HG03469 (cell line): ENCODE measurements at regions not wholly inside any gene's neighbourhood (a gene's known extent, or its start where the extent isn't known, plus 50 kb on each side); places are given as distances from the start of the nearest gene placed in this dataset.
"Not testable (repeated sequence)": the region's sequence is repeated elsewhere in the genome, so short reads cannot be mapped to it uniquely, and the experiment has no call there.

Experiments
- ATAC-seq: cut with Tn5 transposase; IDR thresholded peaks from one replicate; pipeline ENCODE4 v1.9.1; 2021; ENCODE audit warnings: mild to moderate bottlenecking, moderate library complexity, moderate number of reproducible peaks; ENCODE audit not compliant: unreplicated experiment

DNA sequence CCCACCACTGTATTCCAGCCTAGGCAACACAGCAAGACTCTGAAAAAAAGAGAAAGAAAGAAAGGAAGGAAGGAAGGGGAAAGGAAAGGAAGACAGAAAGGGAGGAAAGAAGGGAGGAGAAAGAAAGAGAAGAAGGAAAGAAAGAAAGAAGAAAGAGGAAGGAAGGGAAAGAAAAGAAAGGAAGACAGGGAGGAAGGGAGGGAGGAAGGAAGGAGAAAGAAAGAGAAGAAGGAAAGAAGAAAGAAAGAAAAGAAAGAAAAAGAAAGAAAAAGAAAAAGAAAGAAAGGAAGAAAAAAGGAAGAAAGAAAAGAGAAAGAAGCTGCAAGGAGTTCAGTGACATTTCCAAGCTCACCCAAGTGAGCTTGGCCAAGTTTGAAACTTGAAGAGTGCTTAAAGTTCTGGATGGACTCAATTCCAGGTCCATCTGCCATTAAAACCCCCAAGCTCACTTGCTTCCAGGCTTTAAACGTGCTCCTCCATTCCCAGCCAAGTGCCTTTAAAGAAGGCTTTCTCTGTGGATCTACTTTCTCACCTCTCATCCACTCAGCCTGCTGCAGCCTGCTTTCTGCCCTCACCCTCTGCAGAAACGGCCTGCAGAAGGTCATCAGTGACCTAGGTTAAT, 101.5 kb downstream of the VCPKMT start:
- no peak for ATAC-seq

DNA sequence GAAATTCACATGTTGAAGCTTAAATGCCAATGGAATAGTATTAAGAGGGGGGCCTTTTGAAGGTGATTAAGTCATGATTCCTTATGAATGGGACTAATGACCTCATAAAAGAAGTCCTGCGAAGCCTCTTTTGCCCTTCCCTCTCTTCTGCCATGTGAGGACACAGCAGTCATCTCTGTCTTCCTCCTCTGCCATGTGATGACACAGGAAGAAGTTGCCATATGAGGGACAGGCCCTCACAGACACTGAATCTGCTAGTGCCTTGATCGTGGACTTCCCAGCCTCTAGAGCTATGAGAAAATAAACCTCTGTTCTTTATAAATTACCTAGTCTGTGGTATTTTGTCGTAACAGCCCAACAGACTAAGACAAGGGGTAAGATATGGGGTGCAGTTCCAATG, 100.7 kb downstream of the VCPKMT start:
- ATAC-seq, result no peak

DNA sequence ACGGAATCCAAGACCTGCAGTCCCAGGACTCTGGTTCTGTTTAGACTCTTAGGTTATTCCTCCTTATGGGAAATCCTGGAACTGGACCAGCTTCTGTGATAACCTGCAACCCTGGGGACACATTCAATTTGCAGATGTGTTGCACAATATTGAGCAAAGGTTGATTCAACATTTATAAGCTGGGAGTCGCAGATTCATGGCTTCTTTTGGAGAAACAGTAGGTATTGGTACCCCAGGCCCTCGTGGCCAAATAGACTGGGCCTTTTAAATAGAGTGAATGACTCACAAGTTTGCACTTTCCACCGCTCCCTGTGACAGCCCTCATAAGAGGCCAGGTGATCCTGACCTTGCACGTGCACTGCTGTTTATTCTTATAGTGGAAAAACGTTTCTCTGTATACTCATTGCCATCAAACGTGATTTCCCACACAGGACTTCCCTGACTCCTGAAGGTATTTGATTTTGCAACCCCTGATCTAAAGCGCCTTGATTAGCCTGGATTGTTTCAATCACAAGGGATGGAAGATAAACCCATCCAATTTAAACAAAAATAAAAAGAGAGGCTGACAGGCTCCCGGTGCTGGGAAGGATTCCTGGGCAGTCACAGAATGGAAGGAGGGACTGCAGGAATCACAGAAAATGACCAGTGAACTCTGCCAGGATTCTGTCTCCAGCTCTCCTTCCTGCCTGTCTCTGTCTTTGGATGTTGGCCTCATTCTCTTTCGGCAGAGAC, 98.0 kb downstream of the VCPKMT start:
- no peak for ATAC-seq

DNA sequence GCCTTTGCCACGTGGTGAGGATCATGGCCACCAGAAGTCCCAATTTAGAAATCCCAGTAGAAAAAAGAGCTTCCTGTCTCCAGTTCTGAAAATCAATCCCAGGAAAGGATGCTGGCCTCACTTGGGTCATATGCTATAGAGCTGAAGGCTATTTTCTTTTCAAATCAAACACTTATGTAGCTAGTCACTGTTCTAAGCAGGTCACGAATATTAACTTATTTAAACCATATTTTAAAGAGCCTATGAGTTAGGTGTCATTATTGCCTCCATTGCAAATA, 97.5 kb downstream of the VCPKMT start:
- no peak for ATAC-seq

DNA sequence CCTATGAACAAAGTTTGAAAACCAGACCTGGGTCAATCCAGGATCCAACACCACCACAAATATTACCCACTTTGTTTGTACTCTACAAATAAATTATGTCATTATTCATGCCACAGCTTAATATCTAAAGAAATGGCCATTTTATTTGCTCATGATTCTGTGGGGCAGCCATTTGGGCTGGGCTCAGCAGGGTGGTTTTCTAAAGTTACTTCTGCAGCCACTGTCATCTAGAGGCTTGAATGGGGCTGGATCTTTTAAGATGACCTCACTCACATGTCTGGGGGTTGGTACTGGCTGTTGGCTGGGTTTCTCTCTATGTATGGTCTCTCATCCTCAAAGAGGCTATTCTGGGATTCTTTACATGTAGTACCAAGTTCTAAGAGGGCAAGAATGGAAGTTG, 96.2 kb downstream of the VCPKMT start:
- ATAC-seq, result no peak

DNA sequence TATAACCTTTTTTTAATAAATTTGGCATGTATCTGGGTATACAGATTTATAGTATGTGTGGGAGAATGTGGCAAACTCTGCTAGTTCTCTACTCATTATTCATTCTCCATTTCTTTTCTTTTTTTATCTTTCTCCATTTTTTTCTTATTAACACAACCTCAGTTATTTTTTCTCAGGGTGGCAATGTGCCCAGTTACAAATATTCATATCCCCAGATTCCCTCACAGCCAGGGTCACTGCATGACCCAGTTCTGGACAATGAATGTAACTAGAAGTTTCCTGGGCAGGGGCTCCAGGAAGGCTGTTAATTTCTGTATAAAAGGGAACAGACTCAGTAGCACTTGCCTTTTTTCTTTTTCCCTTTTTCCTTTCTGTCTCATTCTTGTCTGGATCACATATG, 95.6 kb downstream of the VCPKMT start:
- no peak for ATAC-seq

DNA sequence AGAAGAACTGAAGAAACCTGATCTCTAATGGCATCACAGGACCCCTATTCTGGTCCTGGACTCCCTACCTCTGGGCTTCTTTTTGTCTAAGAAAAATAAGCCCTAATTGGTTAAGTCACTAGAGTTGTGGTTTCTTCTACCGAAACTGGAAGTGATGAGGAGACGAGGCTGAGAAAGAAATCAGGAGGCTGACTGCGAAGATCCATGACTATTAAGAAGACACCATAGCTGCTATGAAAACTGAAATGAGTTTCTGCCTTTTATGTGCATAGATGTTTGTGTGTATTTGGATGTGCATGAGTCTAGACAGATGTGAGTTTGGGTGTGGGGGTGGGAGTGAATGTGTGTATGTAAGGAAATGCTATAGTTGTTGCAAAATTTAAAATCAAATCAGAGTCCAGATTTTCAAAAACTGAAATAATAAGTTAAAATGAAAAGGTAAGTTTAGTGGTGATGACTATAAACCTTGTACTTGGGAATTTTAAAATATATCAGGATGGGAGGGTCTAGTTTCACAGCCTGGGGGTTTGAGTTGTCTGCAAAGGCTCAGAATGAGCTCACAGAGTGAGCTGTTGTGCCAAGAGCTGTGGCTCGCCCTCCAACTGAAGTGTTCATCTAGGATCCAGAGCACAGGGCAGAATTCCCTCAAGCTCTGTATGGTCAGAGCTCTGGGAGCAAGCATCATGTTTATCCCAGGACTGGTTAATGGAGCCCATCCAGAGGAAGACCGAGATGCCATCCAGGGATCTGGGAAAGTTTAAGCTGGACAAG, 94.9 kb downstream of the VCPKMT start:
- no peak for ATAC-seq

DNA sequence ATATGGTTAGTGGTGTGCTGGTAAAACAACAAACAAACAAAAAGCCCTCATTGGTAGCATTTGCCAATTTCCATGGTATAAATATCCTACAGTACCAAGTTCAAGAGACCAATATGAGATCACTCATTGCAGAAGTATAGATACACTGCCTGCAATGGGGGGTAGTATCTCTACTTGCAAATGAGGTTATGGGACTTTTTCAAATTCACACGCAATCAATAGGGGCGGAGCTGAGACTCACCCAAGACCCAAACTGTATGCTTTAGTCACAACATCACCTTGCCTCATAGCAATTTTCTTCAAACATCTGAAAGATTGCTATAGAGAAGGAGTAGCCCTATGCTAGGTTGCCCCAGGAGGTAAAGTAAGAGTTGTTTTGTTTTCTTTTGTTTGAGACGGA, 93.7 kb downstream of the VCPKMT start:
- ATAC-seq, result no peak

DNA sequence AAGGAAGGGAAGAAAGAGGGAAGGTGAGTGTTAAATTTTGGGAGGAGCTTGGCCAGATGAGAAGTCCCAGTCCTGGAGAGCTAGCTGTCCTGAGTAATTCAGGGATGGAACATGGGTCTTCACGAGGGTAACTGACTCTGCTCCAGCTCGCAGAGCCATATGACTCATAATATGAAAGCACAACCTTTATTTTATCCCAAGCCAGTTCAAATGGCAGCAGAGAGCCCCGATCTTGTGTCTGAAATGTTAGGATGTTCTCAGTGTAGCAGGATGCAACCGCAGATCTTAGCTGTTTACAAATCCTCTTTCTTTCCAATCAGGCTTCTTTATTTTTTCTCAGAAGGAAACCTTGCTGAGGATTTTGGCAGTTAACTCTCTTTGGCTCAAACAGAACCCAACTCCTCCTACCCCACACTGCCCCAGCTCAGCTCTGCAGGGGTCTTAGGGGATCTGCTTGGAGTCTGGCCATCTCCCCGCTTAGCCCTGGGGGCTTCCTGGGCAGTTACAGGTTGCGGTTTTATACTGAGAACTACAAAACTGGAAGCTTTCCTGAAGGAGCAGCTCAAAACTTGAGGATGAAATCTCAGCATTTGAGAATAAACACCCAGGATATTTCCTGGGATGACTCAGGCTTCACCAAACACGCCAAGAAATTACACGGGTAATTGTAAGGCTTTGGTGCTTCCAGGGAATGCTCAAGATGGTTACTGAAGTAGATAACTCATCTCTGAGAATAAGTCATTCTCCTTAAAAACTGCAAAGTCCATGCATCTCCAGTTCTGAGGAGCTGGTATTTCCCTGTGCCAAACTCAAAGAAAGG, 92.5 kb downstream of the VCPKMT start:
- ATAC-seq, result no peak

DNA sequence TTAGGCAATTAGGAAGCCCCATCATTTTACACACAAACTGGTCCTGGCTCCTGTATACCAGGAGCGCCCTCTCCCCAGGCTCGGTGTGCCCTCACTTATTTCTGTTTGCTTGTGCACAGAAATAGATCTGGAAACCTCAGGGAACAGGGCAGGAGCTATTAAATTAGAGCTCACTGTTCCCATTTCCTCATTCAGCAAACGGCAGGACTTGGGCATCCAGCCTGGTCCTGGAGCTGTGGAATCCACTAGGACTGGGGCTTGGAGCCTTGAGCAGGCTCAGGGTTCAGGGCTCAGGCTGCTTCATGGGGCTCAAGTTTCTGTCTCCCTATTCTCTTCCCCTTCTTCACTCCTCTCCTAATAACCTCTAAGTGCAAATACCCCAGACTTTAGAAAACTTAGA, 91.3 kb downstream of the VCPKMT start:
- no peak for ATAC-seq

DNA sequence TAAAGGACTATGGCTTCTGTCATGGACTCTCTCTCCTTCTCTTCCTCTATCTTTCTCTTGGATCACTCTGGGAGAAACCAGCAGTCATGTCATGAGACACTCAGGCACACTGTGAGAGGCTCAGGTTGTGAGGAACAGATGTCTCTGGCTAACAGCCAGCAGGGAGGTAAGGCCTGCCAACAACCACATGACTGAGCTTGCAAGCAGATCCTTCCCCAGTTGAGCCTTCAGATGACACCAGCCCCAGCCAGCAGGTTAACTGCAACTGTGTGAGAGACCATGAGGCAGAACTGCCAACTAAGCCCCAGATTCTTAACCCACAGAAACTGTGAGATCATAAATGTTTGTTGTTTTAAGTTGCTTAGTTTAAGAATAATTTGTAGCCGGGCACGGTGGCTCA, 90.6 kb downstream of the VCPKMT start:
- ATAC-seq, result no peak

DNA sequence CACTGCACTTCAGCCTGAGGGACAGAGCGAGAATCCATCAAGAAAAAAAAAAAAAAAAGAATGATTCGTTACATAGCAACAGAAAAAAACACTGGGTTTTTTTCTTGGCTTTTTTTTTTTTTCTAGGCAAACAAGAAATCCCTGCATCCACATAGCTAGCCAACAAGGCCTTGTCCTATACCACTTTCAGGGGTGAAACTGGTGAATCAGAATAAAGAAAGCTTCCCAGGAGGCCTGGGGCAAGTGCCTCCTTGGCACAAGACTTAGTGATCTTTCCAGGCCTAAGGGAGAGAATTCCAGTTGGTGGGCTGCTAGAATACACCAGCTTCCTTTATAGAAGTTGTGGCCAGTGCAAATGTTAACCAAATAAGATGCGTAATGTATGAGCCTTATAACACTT, 90.0 kb downstream of the VCPKMT start:
- ATAC-seq, result no peak

DNA sequence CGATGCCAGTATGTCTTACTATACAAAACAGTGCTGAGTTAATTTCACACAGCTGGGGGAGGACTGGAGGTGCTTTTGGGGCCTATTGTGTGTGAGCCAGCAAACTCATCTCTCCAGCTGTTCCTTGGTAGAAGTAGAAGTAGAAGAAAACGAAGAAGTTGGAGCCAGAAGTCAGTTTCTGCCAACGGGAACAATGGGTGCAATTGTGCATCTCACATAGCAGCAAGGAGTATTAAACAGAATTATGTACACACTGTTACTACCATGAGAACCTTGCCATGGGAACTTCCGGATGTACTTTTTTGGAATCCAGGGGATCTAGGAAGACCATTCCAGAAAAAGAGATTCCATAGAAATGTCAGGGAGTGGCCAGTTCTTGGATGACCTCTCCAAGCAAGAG, 88.6 kb downstream of the VCPKMT start:
- ATAC-seq, result no peak

DNA sequence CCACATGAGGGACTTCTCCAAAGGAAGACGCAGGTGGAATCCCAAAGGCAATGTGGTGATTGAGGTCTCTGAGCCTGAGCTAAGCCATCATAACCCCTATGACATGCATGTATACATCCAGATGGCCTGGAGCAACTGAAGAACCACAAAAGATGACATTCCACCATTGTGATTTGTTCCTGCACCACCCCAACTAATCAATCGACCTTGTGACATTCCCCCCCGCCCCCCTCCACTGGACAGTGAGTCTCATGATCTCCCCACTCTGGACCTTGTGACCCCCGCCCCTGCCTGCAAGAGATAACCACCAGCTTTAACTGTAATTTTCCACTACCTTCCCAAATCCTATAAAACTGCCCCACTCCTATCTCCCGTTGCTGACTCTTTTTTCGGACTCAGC, 87.9 kb downstream of the VCPKMT start:
- no peak for ATAC-seq

DNA sequence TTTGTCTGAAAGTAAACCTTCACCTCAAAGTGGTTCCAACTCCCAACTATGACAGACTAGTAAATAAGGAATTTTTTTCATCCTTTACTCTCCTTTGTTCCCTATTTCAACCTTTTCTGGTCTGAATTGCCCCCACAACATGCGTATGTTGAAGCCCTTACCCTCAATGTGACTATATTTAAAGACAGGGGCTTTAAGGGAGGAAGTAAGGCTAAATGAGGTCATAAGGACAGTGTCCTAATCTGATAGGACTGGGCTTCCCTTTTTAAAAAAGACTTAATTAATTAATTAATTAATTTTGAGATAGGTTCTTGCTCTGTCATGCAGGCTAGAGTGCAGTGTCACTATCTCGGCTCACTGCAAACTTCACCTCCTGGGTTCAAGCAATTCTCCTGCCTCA, 86.3 kb downstream of the VCPKMT start:
- no peak for ATAC-seq

DNA sequence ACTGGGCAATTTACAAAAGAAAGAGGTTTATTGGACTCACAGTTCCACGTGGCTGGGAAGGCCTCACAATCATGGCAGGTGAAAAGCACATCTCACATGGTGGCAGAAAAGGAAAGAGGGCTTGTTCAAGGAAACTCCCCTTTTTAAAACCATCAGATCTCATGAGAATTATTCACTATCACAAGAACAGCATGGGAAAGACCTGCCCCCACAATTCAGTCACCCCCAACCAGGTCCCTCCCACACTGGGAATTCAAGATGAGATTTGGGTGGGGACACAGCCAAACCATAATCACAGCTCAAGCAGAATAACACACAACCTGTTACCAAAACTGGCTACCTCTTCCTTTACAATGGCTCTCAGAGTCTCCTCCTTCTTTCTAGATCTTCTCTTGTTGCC, 85.5 kb downstream of the VCPKMT start:
- not testable (repeated sequence) for ATAC-seq

DNA sequence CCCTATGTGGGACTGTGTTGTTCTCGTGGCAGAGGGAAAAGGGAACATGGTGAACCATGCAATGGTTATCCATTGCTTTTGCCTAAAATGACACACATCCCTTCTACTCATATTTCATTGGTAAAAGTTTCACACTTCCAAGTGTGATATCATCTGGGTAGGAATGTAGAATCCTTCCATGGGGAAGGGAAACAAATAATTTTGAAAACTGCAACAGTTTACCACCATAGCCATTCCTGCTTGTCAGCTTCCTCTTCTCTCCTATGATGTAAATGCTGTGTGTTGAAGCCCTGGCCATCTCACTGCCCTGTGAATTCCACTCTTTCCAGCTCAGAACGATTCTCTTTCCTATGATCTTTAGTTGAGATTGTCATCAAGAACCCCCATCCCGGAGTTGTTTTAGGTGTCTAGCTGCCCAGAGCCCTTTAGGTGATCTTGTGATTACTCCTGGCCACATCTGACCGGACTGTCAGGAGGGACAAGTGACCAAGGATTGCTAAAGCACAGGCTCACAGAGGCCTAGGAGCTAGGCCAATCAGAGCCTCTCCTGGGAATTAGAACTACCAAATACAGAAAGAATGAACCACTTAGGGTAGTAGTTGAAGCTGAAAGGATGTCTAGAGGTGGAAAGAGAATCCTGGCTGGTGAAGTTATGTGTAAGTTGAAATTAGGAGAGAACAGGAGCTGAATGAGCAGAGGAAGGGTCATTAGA, 84.6 kb downstream of the VCPKMT start:
- no peak for ATAC-seq

DNA sequence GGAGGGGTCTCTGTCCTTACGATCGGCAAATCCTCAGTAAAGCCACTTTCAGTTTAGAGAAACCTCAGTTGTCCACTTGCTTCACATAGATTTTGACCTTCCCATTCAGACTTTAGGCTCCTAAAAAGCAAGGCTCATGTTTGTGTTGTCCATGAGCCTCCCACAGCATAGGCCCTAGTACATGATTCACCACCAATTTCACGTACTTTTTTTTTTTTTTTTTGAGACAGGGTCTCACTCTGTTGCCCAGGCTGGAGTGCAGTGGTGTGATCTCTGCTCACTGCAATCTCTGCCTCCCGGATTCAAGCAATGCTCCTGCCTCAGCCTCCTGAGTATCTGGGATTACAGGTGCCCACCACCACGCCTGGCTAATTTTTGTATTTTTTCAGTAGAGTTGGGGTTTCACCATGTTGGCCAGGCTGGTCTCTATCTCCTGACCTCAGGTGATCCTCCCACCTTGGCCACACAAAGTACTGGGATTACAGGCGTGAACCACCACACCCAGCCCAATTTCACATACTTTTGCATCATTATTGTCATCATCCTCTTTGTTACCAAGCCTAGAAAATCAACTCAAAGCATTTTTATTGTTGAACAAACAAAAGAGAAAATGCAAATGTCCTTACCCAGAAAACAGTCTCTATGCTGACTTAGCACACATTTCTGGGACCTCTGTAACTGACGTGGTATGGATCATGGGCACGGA, 83.8 kb downstream of the VCPKMT start:
- ATAC-seq, result not testable (repeated sequence)

DNA sequence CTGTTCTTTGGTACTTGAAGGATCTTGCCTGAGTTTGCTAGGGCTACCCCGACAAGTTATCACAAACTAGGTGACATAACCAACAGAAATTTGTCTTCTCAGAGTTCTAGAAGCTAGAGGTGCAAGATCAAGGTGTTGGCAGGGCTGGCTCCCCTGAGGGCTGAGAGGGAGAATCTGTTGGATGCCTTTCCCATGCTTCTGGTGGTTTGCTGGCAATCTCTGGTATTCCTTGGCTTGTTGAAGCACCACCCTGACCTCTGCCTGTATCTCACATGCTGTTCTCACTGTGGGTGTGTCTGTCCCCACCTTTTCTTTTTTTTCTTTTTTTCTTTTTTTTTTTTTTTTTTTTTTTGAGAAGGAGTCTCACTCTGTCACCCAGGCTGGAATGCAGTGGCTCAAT, 81.2 kb downstream of the VCPKMT start:
- ATAC-seq, result no peak

DNA sequence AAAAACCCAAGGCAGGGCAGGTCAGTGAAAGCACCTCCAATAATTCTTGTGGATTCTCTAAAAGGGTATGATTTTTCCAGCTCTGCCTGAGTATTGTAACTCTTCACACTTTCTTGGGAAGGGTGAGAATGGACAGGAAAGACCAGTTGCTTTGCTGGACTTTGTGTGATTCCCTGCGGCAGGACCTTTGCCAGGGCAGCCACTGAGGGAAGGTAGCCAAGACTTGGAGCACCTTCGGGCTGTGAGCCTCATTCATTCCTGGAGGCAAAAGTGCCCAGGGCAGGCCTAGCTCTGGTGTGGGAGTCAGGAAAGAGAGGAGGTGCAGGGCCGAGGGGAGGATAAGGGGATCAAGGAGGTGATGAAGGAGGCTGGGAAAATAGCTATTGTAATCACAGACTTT, 80.2 kb downstream of the VCPKMT start:
- ATAC-seq, result no peak
